Calu3 (cell line): ENCODE measurements at regions not wholly inside any gene's neighbourhood (a gene's known extent, or its start where the extent isn't known, plus 50 kb on each side); places are given as distances from the start of the nearest gene placed in this dataset.
"Not testable (repeated sequence)": the region's sequence is repeated elsewhere in the genome, so short reads cannot be mapped to it uniquely, and the experiment has no call there.

Experiments
- BruUV-seq: library from RNA; stranded (reverse); fragments of 400-500 nt; replicated peaks from 2 replicates; lab custom pipeline; 2021; lab: Mats Ljungman, UMichigan
- CTCF ChIA-PET: fragments of 300-600 bp; sonication (Branson Sonifier 250); formaldehyde crosslinking; loops from one replicate; lab custom pipeline; 2022; ENCODE audit warnings: antibody characterized with exemption; lab: Charles Lee
- DNase-seq: peaks from one replicate; pipeline ENCODE4 v3.0.0; 2022
- H3K27ac Mint-ChIP-seq: one replicate; pipeline ENCODE4 v1.8.0; 2022; ENCODE audit warnings: mixed read lengths; ENCODE audit not compliant: unreplicated experiment
- H3K27me3 Mint-ChIP-seq: one replicate; pipeline ENCODE4 v1.8.0; 2022; ENCODE audit warnings: mixed read lengths; ENCODE audit not compliant: unreplicated experiment
- H3K36me3 Mint-ChIP-seq: one replicate; pipeline ENCODE4 v1.8.0; 2022; ENCODE audit warnings: mild to moderate bottlenecking, moderate library complexity, mixed read lengths; ENCODE audit not compliant: insufficient read depth, unreplicated experiment
- H3K4me1 Mint-ChIP-seq: one replicate; pipeline ENCODE4 v1.8.0; 2022; ENCODE audit warnings: mild to moderate bottlenecking, low read depth, mixed read lengths; ENCODE audit not compliant: unreplicated experiment
- H3K4me3 Mint-ChIP-seq: one replicate; pipeline ENCODE4 v1.8.0; 2022; ENCODE audit warnings: mild to moderate bottlenecking, low read depth, moderate library complexity, mixed read lengths; ENCODE audit not compliant: unreplicated experiment
- H3K9me3 Mint-ChIP-seq: one replicate; pipeline ENCODE4 v1.8.0; 2022; ENCODE audit warnings: low read depth, mixed read lengths; ENCODE audit not compliant: unreplicated experiment
- intact Hi-C: fragments of 100-400 bp; cut with micrococcal nuclease; formaldehyde crosslinking; loops from one replicate; pipeline ENCODE4 v1.10.0; 2022; ENCODE audit not compliant: unreplicated experiment
- TF ChIP-seq, protein P1 (sequence below): fragments of 200-600 bp; IDR thresholded peaks from one replicate; pipeline ENCODE4 v1.8.0; 2022; ENCODE audit warnings: antibody characterized with exemption; ENCODE audit not compliant: unreplicated experiment

DNA sequence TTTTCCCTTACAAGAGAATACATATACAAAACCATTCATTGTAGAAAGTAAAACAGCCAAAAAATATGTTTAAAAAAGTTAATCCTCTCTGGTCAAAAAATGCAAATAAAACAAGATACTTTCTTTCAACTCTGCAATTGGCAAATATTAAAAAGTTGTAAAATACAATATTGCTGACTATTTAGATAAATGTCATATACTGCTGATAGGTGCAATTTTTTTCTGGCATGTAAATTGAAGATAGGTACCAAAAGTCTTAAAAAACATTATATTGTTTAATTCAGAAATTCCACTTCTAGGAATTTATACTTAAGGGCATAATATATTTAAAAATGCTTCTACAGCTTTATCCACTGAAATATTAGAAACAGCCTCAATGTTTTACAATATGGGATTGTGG, 66.4 kb upstream of the TLL1 start:
- H3K27me3 Mint-ChIP-seq = no peaks in the 10 kb centered on the region
- intact Hi-C loops = no loop called here
- no peak for DNase-seq

DNA sequence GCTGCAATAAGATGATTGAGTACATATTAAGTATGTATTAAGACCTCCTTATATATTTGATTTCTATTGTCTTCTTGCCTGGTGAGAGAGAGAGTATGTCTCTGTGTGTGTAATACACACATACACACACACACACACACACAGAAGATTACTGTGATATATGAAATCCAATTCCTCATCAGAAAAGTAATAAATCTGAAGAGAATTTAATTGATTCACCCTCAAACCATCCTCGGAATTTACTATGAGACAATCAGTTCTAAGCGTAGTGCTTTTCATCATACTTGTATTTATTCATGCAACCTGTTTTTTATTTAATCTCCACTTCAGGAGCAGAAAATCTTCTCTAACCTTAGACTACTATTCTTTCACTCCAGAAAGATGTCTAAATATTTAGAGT, 62.3 kb upstream of the TLL1 start:
- no peaks in the 10 kb centered on the region for H3K36me3 Mint-ChIP-seq
- BruUV-seq = no TSS peak

More for the DNA sequence above, 66.4 kb upstream of the TLL1 start:
- no peaks in the 10 kb centered on the region for H3K36me3 Mint-ChIP-seq
- CTCF ChIA-PET = no interaction called here
- H3K27ac Mint-ChIP-seq = no peak overlapping the region
- TF ChIP-seq, protein P1, sequence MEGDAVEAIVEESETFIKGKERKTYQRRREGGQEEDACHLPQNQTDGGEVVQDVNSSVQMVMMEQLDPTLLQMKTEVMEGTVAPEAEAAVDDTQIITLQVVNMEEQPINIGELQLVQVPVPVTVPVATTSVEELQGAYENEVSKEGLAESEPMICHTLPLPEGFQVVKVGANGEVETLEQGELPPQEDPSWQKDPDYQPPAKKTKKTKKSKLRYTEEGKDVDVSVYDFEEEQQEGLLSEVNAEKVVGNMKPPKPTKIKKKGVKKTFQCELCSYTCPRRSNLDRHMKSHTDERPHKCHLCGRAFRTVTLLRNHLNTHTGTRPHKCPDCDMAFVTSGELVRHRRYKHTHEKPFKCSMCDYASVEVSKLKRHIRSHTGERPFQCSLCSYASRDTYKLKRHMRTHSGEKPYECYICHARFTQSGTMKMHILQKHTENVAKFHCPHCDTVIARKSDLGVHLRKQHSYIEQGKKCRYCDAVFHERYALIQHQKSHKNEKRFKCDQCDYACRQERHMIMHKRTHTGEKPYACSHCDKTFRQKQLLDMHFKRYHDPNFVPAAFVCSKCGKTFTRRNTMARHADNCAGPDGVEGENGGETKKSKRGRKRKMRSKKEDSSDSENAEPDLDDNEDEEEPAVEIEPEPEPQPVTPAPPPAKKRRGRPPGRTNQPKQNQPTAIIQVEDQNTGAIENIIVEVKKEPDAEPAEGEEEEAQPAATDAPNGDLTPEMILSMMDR = no peak
- no peaks in the 10 kb centered on the region for H3K9me3 Mint-ChIP-seq
- no peak overlapping the region for H3K4me3 Mint-ChIP-seq
- no TSS peak for BruUV-seq
- no peaks in the 10 kb centered on the region for H3K4me1 Mint-ChIP-seq

DNA sequence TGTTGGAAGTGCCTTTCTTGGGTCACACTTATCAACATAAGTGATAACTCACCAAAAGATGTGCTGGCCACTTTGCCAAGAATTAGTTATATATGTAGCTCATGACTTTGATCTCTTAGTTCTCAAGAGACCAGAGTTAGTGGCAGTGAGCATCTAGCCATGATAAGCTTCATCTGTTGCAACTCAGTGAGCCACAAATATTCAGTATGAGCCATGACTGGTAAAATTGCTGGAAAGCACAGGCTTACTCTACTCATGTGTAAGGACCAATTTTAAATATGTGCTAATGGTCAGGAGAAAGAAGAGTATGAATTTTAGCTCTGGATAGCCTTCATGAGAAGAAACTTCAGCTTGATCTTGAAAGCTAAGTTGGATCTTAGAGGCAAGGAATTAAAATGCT, 59.4 kb upstream of the TLL1 start:
- intact Hi-C loops = no loop called here
- Mint-ChIP-seq H3K4me3 (no peak overlapping the region), H3K36me3 (no peaks in the 10 kb centered on the region), H3K27me3 (no peaks in the 10 kb centered on the region), H3K27ac (no peak overlapping the region), H3K4me1 (no peaks in the 10 kb centered on the region), H3K9me3 (no peaks in the 10 kb centered on the region)
- TF ChIP-seq, protein P1 = no peak
- CTCF ChIA-PET = no interaction called here
- no TSS peak for BruUV-seq
- no peak for DNase-seq

More for the DNA sequence above, 62.3 kb upstream of the TLL1 start:
- Mint-ChIP-seq H3K27ac (no peak overlapping the region), H3K4me3 (no peak overlapping the region), H3K27me3 (no peaks in the 10 kb centered on the region), H3K9me3 (no peaks in the 10 kb centered on the region), H3K4me1 (no peaks in the 10 kb centered on the region)
- TF ChIP-seq, protein P1 = no peak
- CTCF ChIA-PET = no interaction called here
- intact Hi-C loops = no loop called here
- DNase-seq = no peak

DNA sequence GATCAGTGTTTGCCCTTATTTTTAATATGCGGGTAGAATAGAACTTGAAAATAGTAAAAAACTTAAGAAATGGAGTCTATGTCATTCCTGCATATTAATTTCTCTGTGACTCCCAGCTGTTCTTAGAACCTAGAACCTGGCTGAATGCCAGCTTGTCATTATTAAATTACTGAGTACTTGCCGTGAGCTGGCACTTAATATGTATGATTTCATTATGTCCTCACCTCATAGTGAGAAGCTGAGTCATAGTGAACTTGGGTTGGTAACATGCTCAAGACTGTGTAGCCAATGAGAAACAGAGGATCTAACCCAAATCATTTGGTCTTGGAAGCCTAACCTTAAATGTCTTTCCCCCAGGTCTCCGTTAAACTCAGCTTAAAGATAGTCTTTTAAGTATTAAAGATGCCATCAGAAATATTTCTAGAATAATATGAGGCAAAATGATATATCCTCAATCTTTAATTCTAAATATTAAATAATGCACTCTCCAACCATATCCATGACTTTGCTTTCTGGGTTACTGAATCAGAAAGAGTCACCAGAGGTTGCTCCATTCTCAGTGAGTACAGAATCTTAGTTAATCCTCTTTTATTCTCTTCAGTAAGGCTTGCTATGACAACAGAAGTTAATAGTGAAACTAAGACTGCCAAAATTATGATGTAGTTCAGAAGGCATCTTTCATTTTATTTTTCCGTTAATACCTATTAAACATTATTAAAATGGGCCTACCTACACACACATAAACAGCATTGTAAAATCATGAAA, 58.6 kb upstream of the TLL1 start:
- Mint-ChIP-seq H3K27ac (no peak overlapping the region), H3K27me3 (no peaks in the 10 kb centered on the region), H3K9me3 (no peaks in the 10 kb centered on the region), H3K4me1 (no peaks in the 10 kb centered on the region), H3K36me3 (no peaks in the 10 kb centered on the region), H3K4me3 (no peak overlapping the region)
- CTCF ChIA-PET = no interaction called here
- TF ChIP-seq, protein P1 = no peak
- intact Hi-C loops = no loop called here
- DNase-seq = no peak
- BruUV-seq = no TSS peak

DNA sequence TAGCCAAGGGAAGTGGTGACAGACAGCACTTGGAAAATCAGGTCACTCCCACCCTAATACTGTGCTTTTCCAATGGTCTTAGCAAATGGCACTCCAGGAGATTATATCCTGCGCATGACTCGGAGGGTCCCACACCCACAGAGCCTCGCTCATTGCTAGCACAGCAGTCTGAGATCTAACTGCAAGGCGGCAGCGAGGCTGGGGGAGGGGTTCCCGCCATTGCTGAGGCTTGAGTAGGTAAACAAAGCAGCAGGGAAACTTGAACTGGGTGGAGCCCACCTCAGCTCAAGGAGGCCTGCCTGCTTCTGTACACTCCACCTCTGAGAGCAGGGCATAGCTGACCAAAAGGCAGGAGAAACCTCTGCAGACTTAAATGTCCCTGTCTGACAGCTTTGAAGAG, 53.9 kb upstream of the TLL1 start:
- H3K9me3 Mint-ChIP-seq, H3K36me3 Mint-ChIP-seq, BruUV-seq, H3K27me3 Mint-ChIP-seq, H3K27ac Mint-ChIP-seq, DNase-seq, CTCF ChIA-PET, H3K4me3 Mint-ChIP-seq, intact Hi-C loops, H3K4me1 Mint-ChIP-seq: not testable (repeated sequence)
